ENCODE measurements at regions not wholly inside any gene's neighbourhood (a gene's known extent, or its start where the extent isn't known, plus 50 kb on each side); places are given as distances from the start of the nearest gene placed in this dataset.
"Not testable (repeated sequence)": the region's sequence is repeated elsewhere in the genome, so short reads cannot be mapped to it uniquely, and the experiment has no call there.

DNA sequence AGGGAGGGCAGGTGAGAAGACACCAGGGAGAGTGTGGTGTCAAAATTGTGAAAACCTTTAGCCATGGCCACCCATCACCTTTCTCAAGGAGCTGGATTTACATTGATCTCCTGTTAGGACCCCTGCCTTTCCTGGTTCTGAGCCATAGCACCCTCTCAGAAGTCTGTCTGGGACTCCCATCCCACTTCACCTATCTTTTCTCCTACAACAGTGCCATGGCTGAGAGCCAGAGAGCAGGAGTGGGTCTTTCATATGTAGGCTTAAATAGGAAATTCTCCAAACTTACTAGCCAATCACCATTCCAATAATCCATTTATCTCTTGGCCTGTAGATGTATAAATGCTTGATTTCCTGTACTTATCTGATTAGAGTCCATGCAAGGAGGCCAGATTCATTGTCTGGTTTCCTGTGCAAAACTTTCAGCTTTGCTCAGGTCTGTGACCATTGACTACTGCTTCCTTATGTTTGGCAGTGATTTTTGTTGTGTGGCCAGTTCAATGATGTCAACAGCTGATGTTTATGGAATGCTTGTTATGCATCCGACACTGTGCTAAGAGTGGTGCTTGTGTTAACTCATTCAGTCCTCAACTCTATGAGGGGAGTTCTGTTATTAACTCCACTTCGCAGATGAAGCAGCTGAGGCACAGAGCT is 57.6 kb upstream of the IGFBP5 start:
- Histone ChIP-seq H3K36me3 (ENCODE audit: insufficient read depth, low read length) (no peaks in the 10 kb centered on the region), H4K20me1 (ENCODE audit: insufficient read depth, low read length) (no peaks in the 10 kb centered on the region), H3K4me2 (ENCODE audit: low read length) (no peak overlapping the region), H3K4me1 (ENCODE audit: insufficient read depth, low read length, poor library complexity, severe bottlenecking) (no peaks in the 10 kb centered on the region), H3K4me3 (ENCODE audit: low read depth, low read length, poor library complexity, severe bottlenecking) (no peak overlapping the region), H3K79me2 (ENCODE audit: insufficient read depth, low read depth, low read length) (no peaks in the 10 kb centered on the region), H2AFZ (ENCODE audit: low read length) (no peak overlapping the region), H3K9me3 (ENCODE audit: low read length) (no peaks in the 10 kb centered on the region), H3K9me2 (ENCODE audit: insufficient read depth, low read length) (no peaks in the 10 kb centered on the region), H3K27ac (ENCODE audit: low read depth, low read length, poor library complexity, severe bottlenecking) (no peak overlapping the region)
- CTCF ChIA-PET (ENCODE audit: unreplicated experiment), result no interaction called here
- BruUV-seq (replicated peaks), result no TSS peak
- DNase-seq (ENCODE audit: low spot score), result no peak
- POLR2A ChIA-PET, result no interaction called here
- no peak for TF ChIP-seq EZH2phosphoT487 (IDR thresholded peaks at IDR 0.05; ENCODE audit: borderline replicate concordance, low read depth, low read length)
- TF ChIP-seq CTCF (conservative IDR thresholded peaks at IDR 0.05; ENCODE audit: low read length), result no peak
- intact Hi-C loops (cut with micrococcal nuclease; ENCODE audit: unreplicated experiment), result no loop called here

DNA sequence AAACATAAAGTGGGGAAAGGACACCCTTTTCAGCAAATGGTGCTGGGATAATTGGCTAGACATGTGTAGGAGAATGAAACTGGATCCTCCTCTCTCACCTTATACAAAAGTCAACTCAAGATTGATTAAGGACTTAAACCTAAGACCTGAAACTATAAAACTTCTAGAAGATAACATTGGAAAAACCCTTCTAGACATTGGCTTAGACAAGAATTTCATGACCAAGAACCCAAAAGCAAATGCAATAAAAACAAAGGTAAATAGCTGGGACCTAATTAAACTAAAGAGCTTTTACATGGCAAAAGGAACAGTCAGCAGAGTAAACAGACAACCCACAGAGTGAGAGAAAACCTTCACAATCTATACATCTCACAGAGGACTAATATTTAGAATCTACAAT is 55.4 kb upstream of the IGFBP5 start:
- POLR2A ChIA-PET; BruUV-seq (replicated peaks); CTCF ChIA-PET (ENCODE audit: unreplicated experiment): not testable (repeated sequence)

GRCh38 chr2:216746268-216746667 is 50.9 kb upstream of the IGFBP5 start:
- H3K4me1 ChIP-seq (ENCODE audit: insufficient read depth, low read length, poor library complexity, severe bottlenecking); H3K27ac ChIP-seq (ENCODE audit: low read depth, low read length, poor library complexity, severe bottlenecking); intact Hi-C loops (cut with micrococcal nuclease; ENCODE audit: unreplicated experiment); BruUV-seq (replicated peaks); DNase-seq (ENCODE audit: low spot score); H2AFZ ChIP-seq (ENCODE audit: low read length); H3K9me2 ChIP-seq (ENCODE audit: insufficient read depth, low read length); H3K4me3 ChIP-seq (ENCODE audit: low read depth, low read length, poor library complexity, severe bottlenecking); H3K4me2 ChIP-seq (ENCODE audit: low read length); H3K79me2 ChIP-seq (ENCODE audit: insufficient read depth, low read depth, low read length); H4K20me1 ChIP-seq (ENCODE audit: insufficient read depth, low read length); CTCF ChIA-PET (ENCODE audit: unreplicated experiment); POLR2A ChIA-PET; H3K36me3 ChIP-seq (ENCODE audit: insufficient read depth, low read length); H3K9me3 ChIP-seq (ENCODE audit: low read length): not testable (repeated sequence)
- TF ChIP-seq CTCF (conservative IDR thresholded peaks at IDR 0.05; ENCODE audit: low read length), result peak; percentile 59

More for the DNA sequence above, 55.4 kb upstream of the IGFBP5 start:
- H2AFZ ChIP-seq (ENCODE audit: low read length); H3K36me3 ChIP-seq (ENCODE audit: insufficient read depth, low read length); H3K4me3 ChIP-seq (ENCODE audit: low read depth, low read length, poor library complexity, severe bottlenecking); H3K4me1 ChIP-seq (ENCODE audit: insufficient read depth, low read length, poor library complexity, severe bottlenecking); H3K27ac ChIP-seq (ENCODE audit: low read depth, low read length, poor library complexity, severe bottlenecking); H3K9me2 ChIP-seq (ENCODE audit: insufficient read depth, low read length); H3K9me3 ChIP-seq (ENCODE audit: low read length); H3K79me2 ChIP-seq (ENCODE audit: insufficient read depth, low read depth, low read length); DNase-seq (ENCODE audit: low spot score); intact Hi-C loops (cut with micrococcal nuclease; ENCODE audit: unreplicated experiment); H3K4me2 ChIP-seq (ENCODE audit: low read length); H4K20me1 ChIP-seq (ENCODE audit: insufficient read depth, low read length): not testable (repeated sequence)
